Endothelial cell (in vitro differentiated cells): ENCODE measurements at regions not wholly inside any gene's neighbourhood (a gene's known extent, or its start where the extent isn't known, plus 50 kb on each side); places are given as distances from the start of the nearest gene placed in this dataset.
A peak's percentile ranks its signal among the peaks of the same experiment; 100 is the strongest.

Source experiments
- DNase-seq: peaks from one replicate; pipeline ENCODE4 v3.0.0; 2021; ENCODE audit warnings: low spot score
- H3K27ac Mint-ChIP-seq: one replicate; pipeline ENCODE4 v1.8.0; 2021; ENCODE audit warnings: mixed read lengths, inconsistent platforms; ENCODE audit not compliant: unreplicated experiment
- H3K27me3 Mint-ChIP-seq: one replicate; pipeline ENCODE4 v1.8.0; 2021; ENCODE audit warnings: mild to moderate bottlenecking, moderate library complexity, mixed read lengths, inconsistent platforms; ENCODE audit not compliant: unreplicated experiment
- H3K36me3 Mint-ChIP-seq: one replicate; pipeline ENCODE4 v1.8.0; 2021; ENCODE audit warnings: mild to moderate bottlenecking, low read depth, mixed read lengths, inconsistent platforms; ENCODE audit not compliant: unreplicated experiment
- H3K4me1 Mint-ChIP-seq: one replicate; pipeline ENCODE4 v1.8.0; 2021; ENCODE audit warnings: mild to moderate bottlenecking, mixed read lengths, inconsistent platforms; ENCODE audit not compliant: unreplicated experiment
- H3K4me3 Mint-ChIP-seq: one replicate; pipeline ENCODE4 v1.8.0; 2021; ENCODE audit warnings: mild to moderate bottlenecking, mixed read lengths, inconsistent platforms; ENCODE audit not compliant: unreplicated experiment
- H3K9me3 Mint-ChIP-seq: one replicate; pipeline ENCODE4 v1.8.0; 2021; ENCODE audit warnings: mixed read lengths, inconsistent platforms; ENCODE audit not compliant: unreplicated experiment
- CTCF ChIP-seq: fragments of 200-600 bp; sonication (generic); IDR thresholded peaks from one replicate; pipeline ENCODE4 v1.5.0; 2021; ENCODE audit warnings: antibody characterized with exemption; ENCODE audit not compliant: unreplicated experiment

GRCh38 chr6:91407706-91408105 lies 820.8 kb upstream of the MAP3K7 start:
- no peak for TF ChIP-seq CTCF
- H3K27me3 Mint-ChIP-seq = peaks cover 3% of the 10 kb centered on the region
- H3K27ac Mint-ChIP-seq = no peak overlapping the region
- no peaks in the 10 kb centered on the region for H3K4me1 Mint-ChIP-seq
- no peaks in the 10 kb centered on the region for H3K9me3 Mint-ChIP-seq
- no peak overlapping the region for H3K4me3 Mint-ChIP-seq
- no peaks in the 10 kb centered on the region for H3K36me3 Mint-ChIP-seq
- DNase-seq = no peak

- DNase-seq = no peak
Observed at GRCh38 chr6:91392951-91393350, 806.1 kb upstream of the MAP3K7 start.

GRCh38 chr6:91387290-91388059 lies 800.6 kb upstream of the MAP3K7 start:
- DNase-seq = peak; percentile 6
- Mint-ChIP-seq H3K4me1 (no peaks in the 10 kb centered on the region), H3K27me3 (no peaks in the 10 kb centered on the region), H3K36me3 (no peaks in the 10 kb centered on the region), H3K27ac (no peak overlapping the region), H3K9me3 (no peaks in the 10 kb centered on the region), H3K4me3 (no peak overlapping the region)
- peak; percentile 21 for TF ChIP-seq CTCF

More at GRCh38 chr6:91392951-91393350, 806.1 kb upstream of the MAP3K7 start:
- Mint-ChIP-seq H3K4me1 (no peaks in the 10 kb centered on the region), H3K27ac (no peak overlapping the region), H3K4me3 (no peak overlapping the region), H3K27me3 (no peaks in the 10 kb centered on the region), H3K36me3 (no peaks in the 10 kb centered on the region), H3K9me3 (no peaks in the 10 kb centered on the region)
- no peak for TF ChIP-seq CTCF

GRCh38 chr6:91386204-91386603 lies 799.3 kb upstream of the MAP3K7 start:
- Mint-ChIP-seq H3K36me3 (no peaks in the 10 kb centered on the region), H3K27ac (no peak overlapping the region), H3K9me3 (no peaks in the 10 kb centered on the region), H3K4me3 (no peak overlapping the region), H3K27me3 (no peaks in the 10 kb centered on the region), H3K4me1 (no peaks in the 10 kb centered on the region)
- no peak for TF ChIP-seq CTCF
- no peak for DNase-seq

- Mint-ChIP-seq H3K27ac (no peak overlapping the region), H3K9me3 (no peaks in the 10 kb centered on the region), H3K4me1 (no peaks in the 10 kb centered on the region), H3K4me3 (no peak overlapping the region), H3K36me3 (no peaks in the 10 kb centered on the region), H3K27me3 (no peaks in the 10 kb centered on the region)
- no peak for DNase-seq
- TF ChIP-seq CTCF = no peak
Observed at GRCh38 chr6:91383207-91383606, 796.3 kb upstream of the MAP3K7 start.
